Stomach smooth muscle (tissue), 2 donors: ENCODE measurements at regions not wholly inside any gene's neighbourhood (a gene's known extent, or its start where the extent isn't known, plus 50 kb on each side); places are given as distances from the start of the nearest gene placed in this dataset.

Experiments used
- H3K27ac ChIP-seq: one replicate; pipeline ENCODE4 v1.7.0; 2013; ENCODE audit warnings: mild to moderate bottlenecking, low read length, inconsistent platforms
- H3K27me3 ChIP-seq, 2 donors: one replicate each; pipeline ENCODE4 v1.7.0; 2013; ENCODE audit warnings: low read length in 2 of 2; ENCODE audit not compliant: insufficient read depth in 2 of 2, control insufficient read depth in 1 of 2
- H3K36me3 ChIP-seq, 2 donors: one replicate each; pipeline ENCODE4 v1.7.0; 2013; ENCODE audit warnings: low read length in 2 of 2; ENCODE audit not compliant: control insufficient read depth in 2 of 2, insufficient read depth in 2 of 2
- H3K4me1 ChIP-seq: one replicate; pipeline ENCODE4 v1.7.0; 2013; ENCODE audit warnings: low read length; ENCODE audit not compliant: control insufficient read depth, insufficient read depth
- H3K4me3 ChIP-seq, 2 donors: one replicate each; pipeline ENCODE4 v1.7.0; 2013; ENCODE audit warnings: low read length in 2 of 2
- H3K9ac ChIP-seq, 2 donors: one replicate each; pipeline ENCODE4 v1.7.0; 2013; ENCODE audit warnings: low read length in 2 of 2, mild to moderate bottlenecking in 1 of 2
- H3K9me3 ChIP-seq, 2 donors: one replicate each; pipeline ENCODE4 v1.7.0; 2013; ENCODE audit warnings: low read length in 2 of 2; ENCODE audit not compliant: control insufficient read depth in 2 of 2
- donor health status: healthy.
- donor health status: Pancreatic carcinoma.

GRCh38 chr5:161134956-161135355 lies 282.9 kb upstream of the ATP10B start:
- H3K27me3 ChIP-seq: no peaks in the 10 kb centered on the region
- H3K9ac ChIP-seq: no peak overlapping the region
- H3K9me3 ChIP-seq: no peaks in the 10 kb centered on the region
- H3K4me3 ChIP-seq: no peak overlapping the region
- H3K36me3 ChIP-seq: no peaks in the 10 kb centered on the region
- no peak overlapping the region for H3K27ac ChIP-seq
- no peaks in the 10 kb centered on the region for H3K4me1 ChIP-seq

- no peaks in the 10 kb centered on the region for H3K4me1 ChIP-seq
- H3K27me3 ChIP-seq: no peaks in the 10 kb centered on the region
- H3K27ac ChIP-seq: no peak overlapping the region
- no peaks in the 10 kb centered on the region for H3K36me3 ChIP-seq
- H3K9ac ChIP-seq: no peak overlapping the region
- H3K9me3 ChIP-seq: no peaks in the 10 kb centered on the region
- no peak overlapping the region for H3K4me3 ChIP-seq
Observed at GRCh38 chr5:161134083-161134482, 282.1 kb upstream of the ATP10B start.

- H3K4me3 ChIP-seq: no peak overlapping the region
- H3K9me3 ChIP-seq: no peaks in the 10 kb centered on the region
Observed at GRCh38 chr5:161115941-161116340, 263.9 kb upstream of the ATP10B start.

GRCh38 chr5:161112371-161112770 lies 260.4 kb upstream of the ATP10B start:
- H3K27ac ChIP-seq: no peak overlapping the region
- no peaks in the 10 kb centered on the region for H3K4me1 ChIP-seq
- H3K9ac ChIP-seq: no peak overlapping the region
- no peak overlapping the region for H3K4me3 ChIP-seq
- no peaks in the 10 kb centered on the region for H3K27me3 ChIP-seq
- no peaks in the 10 kb centered on the region for H3K9me3 ChIP-seq
- no peaks in the 10 kb centered on the region for H3K36me3 ChIP-seq

More at GRCh38 chr5:161115941-161116340, 263.9 kb upstream of the ATP10B start:
- no peaks in the 10 kb centered on the region for H3K4me1 ChIP-seq
- no peaks in the 10 kb centered on the region for H3K36me3 ChIP-seq
- no peak overlapping the region for H3K9ac ChIP-seq
- no peak overlapping the region for H3K27ac ChIP-seq
- H3K27me3 ChIP-seq: no peaks in the 10 kb centered on the region

GRCh38 chr5:161105525-161105924 lies 253.5 kb upstream of the ATP10B start:
- Histone ChIP-seq H3K9me3 (no peaks in the 10 kb centered on the region), H3K36me3 (no peaks in the 10 kb centered on the region), H3K4me1 (no peaks in the 10 kb centered on the region), H3K9ac (no peak overlapping the region), H3K27ac (no peak overlapping the region), H3K27me3 (no peaks in the 10 kb centered on the region), H3K4me3 (no peak overlapping the region)

- Histone ChIP-seq H3K9ac (no peak overlapping the region), H3K36me3 (no peaks in the 10 kb centered on the region), H3K9me3 (no peaks in the 10 kb centered on the region), H3K4me1 (no peaks in the 10 kb centered on the region), H3K27ac (no peak overlapping the region), H3K4me3 (no peak overlapping the region), H3K27me3 (no peaks in the 10 kb centered on the region)
Observed at GRCh38 chr5:161098516-161098915, 246.5 kb upstream of the ATP10B start.

GRCh38 chr5:161096581-161096980 lies 244.6 kb upstream of the ATP10B start:
- H3K4me1 ChIP-seq: no peaks in the 10 kb centered on the region
- H3K27ac ChIP-seq: no peak overlapping the region
- no peak overlapping the region for H3K9ac ChIP-seq
- no peaks in the 10 kb centered on the region for H3K27me3 ChIP-seq
- no peak overlapping the region for H3K4me3 ChIP-seq
- no peaks in the 10 kb centered on the region for H3K36me3 ChIP-seq
- H3K9me3 ChIP-seq: no peaks in the 10 kb centered on the region

- Histone ChIP-seq H3K9ac (no peak overlapping the region), H3K9me3 (no peaks in the 10 kb centered on the region), H3K4me1 (no peaks in the 10 kb centered on the region), H3K27me3 (no peaks in the 10 kb centered on the region), H3K27ac (no peak overlapping the region), H3K36me3 (no peaks in the 10 kb centered on the region), H3K4me3 (no peak overlapping the region)
Observed at GRCh38 chr5:161095953-161096352, 243.9 kb upstream of the ATP10B start.

GRCh38 chr5:161094411-161094810 lies 242.4 kb upstream of the ATP10B start:
- H3K4me3 ChIP-seq: no peak overlapping the region
- no peaks in the 10 kb centered on the region for H3K4me1 ChIP-seq
- no peak overlapping the region for H3K27ac ChIP-seq
- H3K36me3 ChIP-seq: no peaks in the 10 kb centered on the region
- H3K27me3 ChIP-seq: no peaks in the 10 kb centered on the region
- no peak overlapping the region for H3K9ac ChIP-seq
- no peaks in the 10 kb centered on the region for H3K9me3 ChIP-seq

GRCh38 chr5:161093100-161093499 lies 241.1 kb upstream of the ATP10B start:
- no peak overlapping the region for H3K4me3 ChIP-seq
- H3K9ac ChIP-seq: no peak overlapping the region
- no peak overlapping the region for H3K27ac ChIP-seq
- no peaks in the 10 kb centered on the region for H3K27me3 ChIP-seq
- no peaks in the 10 kb centered on the region for H3K36me3 ChIP-seq
- no peaks in the 10 kb centered on the region for H3K9me3 ChIP-seq
- H3K4me1 ChIP-seq: no peaks in the 10 kb centered on the region

GRCh38 chr5:161089569-161089968 lies 237.6 kb upstream of the ATP10B start:
- Histone ChIP-seq H3K27me3 (no peaks in the 10 kb centered on the region), H3K36me3 (no peaks in the 10 kb centered on the region), H3K9ac (no peak overlapping the region), H3K9me3 (no peaks in the 10 kb centered on the region), H3K4me3 (no peak overlapping the region), H3K4me1 (no peaks in the 10 kb centered on the region), H3K27ac (no peak overlapping the region)
